ENCODE measurements at regions not wholly inside any gene's neighbourhood (a gene's known extent, or its start where the extent isn't known, plus 50 kb on each side); places are given as distances from the start of the nearest gene placed in this dataset.

DNA sequence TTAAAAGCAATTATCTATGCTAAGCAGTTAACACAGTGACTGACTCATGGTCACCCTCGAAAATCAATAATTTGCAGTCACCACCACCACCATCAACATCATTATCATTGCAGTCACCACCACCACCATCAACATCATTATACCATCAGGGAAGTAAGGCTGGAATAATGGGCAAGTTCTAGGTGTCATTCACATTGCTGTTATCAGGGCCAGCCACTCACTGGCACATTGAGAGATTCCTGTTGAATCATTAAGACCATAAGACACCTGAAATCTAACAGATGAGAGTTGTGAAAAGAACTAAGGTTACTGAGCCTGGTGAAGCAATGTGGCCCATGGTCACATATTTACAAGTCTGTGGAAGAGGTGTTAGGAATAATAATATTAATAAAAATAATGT is 247.7 kb upstream of the BOD1L1 start:
- no peak for TF ChIP-seq POLR2A (IDR thresholded peaks at IDR 0.05)
- no peak for TF ChIP-seq CTCF (IDR thresholded peaks at IDR 0.05)
